GM12878 (cell line): ENCODE measurements at regions not wholly inside any gene's neighbourhood (a gene's known extent, or its start where the extent isn't known, plus 50 kb on each side); places are given as distances from the start of the nearest gene placed in this dataset.
"Not testable (repeated sequence)": the region's sequence is repeated elsewhere in the genome, so short reads cannot be mapped to it uniquely, and the experiment has no call there.

Experiments
- CBX5 ChIP-seq: sonication (generic); IDR thresholded peaks from 2 replicates; pipeline ENCODE4 v1.6.1; 2016; ENCODE audit warnings: low read depth, moderate library complexity, mild to moderate bottlenecking, inconsistent platforms
- MYC ChIP-seq: IDR thresholded peaks from 2 replicates; pipeline ENCODE4 v1.6.1; 2011; ENCODE audit warnings: mild to moderate bottlenecking, low read length, moderate library complexity, inconsistent platforms; ENCODE audit not compliant: insufficient read depth, insufficient replicate concordance, insufficient read length, severe bottlenecking
- POLR2AphosphoS5 ChIP-seq: IDR thresholded peaks from 2 replicates; pipeline ENCODE4 v1.6.1; 2011; ENCODE audit warnings: mild to moderate bottlenecking, low read length, inconsistent platforms
- TF ChIP-seq, protein P1 (sequence below): IDR thresholded peaks from 2 replicates; pipeline ENCODE4 v1.6.1; 2012; ENCODE audit warnings: improper control_type of control experiment, low read depth, low read length; ENCODE audit not compliant: insufficient replicate concordance

DNA sequence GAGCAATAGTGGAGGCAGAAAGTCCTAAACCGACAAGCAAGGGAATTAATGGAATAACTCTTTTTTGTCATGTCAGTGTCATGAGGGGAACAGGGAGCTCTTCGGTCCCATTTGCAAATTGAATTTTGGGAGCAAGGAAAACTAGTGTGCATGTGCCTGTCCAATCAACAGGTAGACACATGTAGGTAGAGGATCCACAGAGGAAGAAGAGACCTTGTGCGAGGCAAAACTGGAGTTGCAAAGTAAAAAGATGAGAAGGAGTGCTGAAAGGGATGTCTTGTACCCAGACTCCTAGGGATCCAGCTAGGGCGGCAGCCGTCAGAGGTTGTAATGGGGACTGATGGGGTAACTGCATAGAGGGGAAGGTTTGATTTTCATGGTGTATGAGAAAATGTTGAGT, 156.8 kb upstream of the SNX2 start:
- not testable (repeated sequence) for TF ChIP-seq CBX5, MYC, POLR2AphosphoS5
- TF ChIP-seq, protein P1, sequence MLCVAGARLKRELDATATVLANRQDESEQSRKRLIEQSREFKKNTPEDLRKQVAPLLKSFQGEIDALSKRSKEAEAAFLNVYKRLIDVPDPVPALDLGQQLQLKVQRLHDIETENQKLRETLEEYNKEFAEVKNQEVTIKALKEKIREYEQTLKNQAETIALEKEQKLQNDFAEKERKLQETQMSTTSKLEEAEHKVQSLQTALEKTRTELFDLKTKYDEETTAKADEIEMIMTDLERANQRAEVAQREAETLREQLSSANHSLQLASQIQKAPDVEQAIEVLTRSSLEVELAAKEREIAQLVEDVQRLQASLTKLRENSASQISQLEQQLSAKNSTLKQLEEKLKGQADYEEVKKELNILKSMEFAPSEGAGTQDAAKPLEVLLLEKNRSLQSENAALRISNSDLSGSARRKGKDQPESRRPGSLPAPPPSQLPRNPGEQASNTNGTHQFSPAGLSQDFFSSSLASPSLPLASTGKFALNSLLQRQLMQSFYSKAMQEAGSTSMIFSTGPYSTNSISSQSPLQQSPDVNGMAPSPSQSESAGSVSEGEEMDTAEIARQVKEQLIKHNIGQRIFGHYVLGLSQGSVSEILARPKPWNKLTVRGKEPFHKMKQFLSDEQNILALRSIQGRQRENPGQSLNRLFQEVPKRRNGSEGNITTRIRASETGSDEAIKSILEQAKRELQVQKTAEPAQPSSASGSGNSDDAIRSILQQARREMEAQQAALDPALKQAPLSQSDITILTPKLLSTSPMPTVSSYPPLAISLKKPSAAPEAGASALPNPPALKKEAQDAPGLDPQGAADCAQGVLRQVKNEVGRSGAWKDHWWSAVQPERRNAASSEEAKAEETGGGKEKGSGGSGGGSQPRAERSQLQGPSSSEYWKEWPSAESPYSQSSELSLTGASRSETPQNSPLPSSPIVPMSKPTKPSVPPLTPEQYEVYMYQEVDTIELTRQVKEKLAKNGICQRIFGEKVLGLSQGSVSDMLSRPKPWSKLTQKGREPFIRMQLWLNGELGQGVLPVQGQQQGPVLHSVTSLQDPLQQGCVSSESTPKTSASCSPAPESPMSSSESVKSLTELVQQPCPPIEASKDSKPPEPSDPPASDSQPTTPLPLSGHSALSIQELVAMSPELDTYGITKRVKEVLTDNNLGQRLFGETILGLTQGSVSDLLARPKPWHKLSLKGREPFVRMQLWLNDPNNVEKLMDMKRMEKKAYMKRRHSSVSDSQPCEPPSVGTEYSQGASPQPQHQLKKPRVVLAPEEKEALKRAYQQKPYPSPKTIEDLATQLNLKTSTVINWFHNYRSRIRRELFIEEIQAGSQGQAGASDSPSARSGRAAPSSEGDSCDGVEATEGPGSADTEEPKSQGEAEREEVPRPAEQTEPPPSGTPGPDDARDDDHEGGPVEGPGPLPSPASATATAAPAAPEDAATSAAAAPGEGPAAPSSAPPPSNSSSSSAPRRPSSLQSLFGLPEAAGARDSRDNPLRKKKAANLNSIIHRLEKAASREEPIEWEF = not testable (repeated sequence)
